NB4 (cell line): ENCODE measurements at regions not wholly inside any gene's neighbourhood (a gene's known extent, or its start where the extent isn't known, plus 50 kb on each side); places are given as distances from the start of the nearest gene placed in this dataset.

Source experiments
- MYC ChIP-seq: IDR thresholded peaks from 2 replicates; pipeline ENCODE4 v1.6.1; 2011; ENCODE audit warnings: low read depth, low read length
- POLR2A ChIP-seq: IDR thresholded peaks from 2 replicates; pipeline ENCODE4 v1.6.1; 2011; ENCODE audit warnings: mild to moderate bottlenecking; ENCODE audit not compliant: insufficient read length; ENCODE audit errors: extremely low read depth
- TF ChIP-seq, protein P1 (sequence below): IDR thresholded peaks from one replicate; pipeline ENCODE4 v1.5.1; 2012; ENCODE audit warnings: low read depth, low read length
- TF ChIP-seq, protein P2 (sequence below): IDR thresholded peaks from 2 replicates; pipeline ENCODE4 v1.6.1; 2011; ENCODE audit warnings: low read depth, low read length

DNA sequence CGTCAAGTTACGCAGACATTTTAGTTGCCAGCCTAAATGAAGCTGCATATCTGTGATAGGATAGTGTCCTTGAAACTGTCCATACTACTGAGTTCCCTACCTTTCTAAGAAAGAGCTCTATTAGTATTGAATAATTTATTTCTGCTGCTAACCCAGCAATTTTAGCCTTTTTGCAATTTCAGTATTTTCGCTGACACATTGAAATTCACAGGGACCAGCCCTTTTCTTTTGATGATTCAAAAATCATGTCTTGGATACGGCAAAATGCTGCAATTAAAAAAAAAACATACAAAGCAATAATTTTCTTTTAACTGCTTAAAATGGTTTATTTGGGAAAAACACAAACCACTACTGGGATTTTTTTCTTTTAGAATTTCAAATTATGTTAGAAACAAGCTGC is 563.3 kb downstream of the TBC1D32 start:
- TF ChIP-seq, protein P1, sequence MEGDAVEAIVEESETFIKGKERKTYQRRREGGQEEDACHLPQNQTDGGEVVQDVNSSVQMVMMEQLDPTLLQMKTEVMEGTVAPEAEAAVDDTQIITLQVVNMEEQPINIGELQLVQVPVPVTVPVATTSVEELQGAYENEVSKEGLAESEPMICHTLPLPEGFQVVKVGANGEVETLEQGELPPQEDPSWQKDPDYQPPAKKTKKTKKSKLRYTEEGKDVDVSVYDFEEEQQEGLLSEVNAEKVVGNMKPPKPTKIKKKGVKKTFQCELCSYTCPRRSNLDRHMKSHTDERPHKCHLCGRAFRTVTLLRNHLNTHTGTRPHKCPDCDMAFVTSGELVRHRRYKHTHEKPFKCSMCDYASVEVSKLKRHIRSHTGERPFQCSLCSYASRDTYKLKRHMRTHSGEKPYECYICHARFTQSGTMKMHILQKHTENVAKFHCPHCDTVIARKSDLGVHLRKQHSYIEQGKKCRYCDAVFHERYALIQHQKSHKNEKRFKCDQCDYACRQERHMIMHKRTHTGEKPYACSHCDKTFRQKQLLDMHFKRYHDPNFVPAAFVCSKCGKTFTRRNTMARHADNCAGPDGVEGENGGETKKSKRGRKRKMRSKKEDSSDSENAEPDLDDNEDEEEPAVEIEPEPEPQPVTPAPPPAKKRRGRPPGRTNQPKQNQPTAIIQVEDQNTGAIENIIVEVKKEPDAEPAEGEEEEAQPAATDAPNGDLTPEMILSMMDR, result no peak
- no peak for TF ChIP-seq POLR2A
- TF ChIP-seq, protein P2, sequence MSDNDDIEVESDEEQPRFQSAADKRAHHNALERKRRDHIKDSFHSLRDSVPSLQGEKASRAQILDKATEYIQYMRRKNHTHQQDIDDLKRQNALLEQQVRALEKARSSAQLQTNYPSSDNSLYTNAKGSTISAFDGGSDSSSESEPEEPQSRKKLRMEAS, result no peak
- TF ChIP-seq MYC, result no peak
